Right lobe of liver (tissue), 4 donors: ENCODE measurements at regions not wholly inside any gene's neighbourhood (a gene's known extent, or its start where the extent isn't known, plus 50 kb on each side); places are given as distances from the start of the nearest gene placed in this dataset.

Source experiments
- CTCF ChIP-seq, 4 donors: fragments of 200-600 bp in 3 of 4; fragments of 450-650 bp in 1 of 4; IDR thresholded peaks; one replicate each; pipeline versions ENCODE4 v1.5.1 to v1.8.0; 2016 to 2022; ENCODE audit warnings: antibody characterized with exemption in 4 of 4, mild to moderate bottlenecking in 2 of 4
- POLR2A ChIP-seq: fragments of 450-650 bp; IDR thresholded peaks from one replicate; pipeline ENCODE4 v1.6.1; 2017; ENCODE audit warnings: antibody characterized with exemption, mild to moderate bottlenecking
- donor health status: DM: no; HTN: no; CAD: no.
- donor health status: DM: no; HTN: no; CAD: no.
- donor health status: DM: no; HTN: yes; CAD: no.

GRCh38 chr12:70177631-70178030 is 65.6 kb upstream of the CNOT2 start:
- no peak for TF ChIP-seq CTCF (IDR thresholded peaks at IDR 0.05)
- no peak for TF ChIP-seq POLR2A
